H9 (cell line): ENCODE measurements at regions not wholly inside any gene's neighbourhood (a gene's known extent, or its start where the extent isn't known, plus 50 kb on each side); places are given as distances from the start of the nearest gene placed in this dataset.

Source experiments
- DNase-seq: peaks from one replicate; pipeline ENCODE4 v3.0.0-alpha.2; 2017
- H2AFZ ChIP-seq: one replicate; pipeline ENCODE4 v1.6.1; 2013; ENCODE audit warnings: mild to moderate bottlenecking, low read length, control low read depth, moderate library complexity
- H2AK5ac ChIP-seq: 2 replicates; pipeline ENCODE4 v1.6.1; 2013; ENCODE audit warnings: low read length, control low read depth, mixed read lengths; ENCODE audit not compliant: insufficient read length
- H2BK120ac ChIP-seq: one replicate; pipeline ENCODE4 v1.6.1; 2013; ENCODE audit warnings: low read depth, mild to moderate bottlenecking, low read length, control low read depth, inconsistent platforms; ENCODE audit not compliant: poor library complexity, severe bottlenecking
- H2BK12ac ChIP-seq: 2 replicates; pipeline ENCODE4 v1.6.1; 2013; ENCODE audit warnings: low read length, control low read depth, mixed read lengths, low read depth; ENCODE audit not compliant: insufficient read length
- H2BK15ac ChIP-seq: 2 replicates; pipeline ENCODE4 v1.6.1; 2013; ENCODE audit warnings: low read depth, low read length, control low read depth
- H2BK20ac ChIP-seq: one replicate; pipeline ENCODE4 v1.6.1; 2013; ENCODE audit warnings: low read depth, mild to moderate bottlenecking, low read length, control low read depth, inconsistent platforms; ENCODE audit not compliant: poor library complexity, severe bottlenecking
- H2BK5ac ChIP-seq: 2 replicates; pipeline ENCODE4 v1.6.1; 2013; ENCODE audit warnings: low read length, control low read depth, mixed read lengths; ENCODE audit not compliant: insufficient read length
- H3K14ac ChIP-seq: 2 replicates; pipeline ENCODE4 v1.6.1; 2013; ENCODE audit warnings: low read length, control low read depth; ENCODE audit not compliant: insufficient read depth
- H3K18ac ChIP-seq: 2 replicates; pipeline ENCODE4 v1.6.1; 2013; ENCODE audit warnings: low read depth, mild to moderate bottlenecking, mixed read lengths, low read length, control low read depth; ENCODE audit not compliant: insufficient read length
- H3K23ac ChIP-seq: 2 replicates; pipeline ENCODE4 v1.6.1; 2013; ENCODE audit warnings: low read length, control low read depth, mixed read lengths, low read depth; ENCODE audit not compliant: insufficient read length
- H3K23me2 ChIP-seq: 2 replicates; pipeline ENCODE4 v1.6.1; 2013; ENCODE audit warnings: low read depth, mild to moderate bottlenecking, mixed read lengths, low read length, control low read depth; ENCODE audit not compliant: insufficient read length, poor library complexity, severe bottlenecking
- H3K27ac ChIP-seq: 2 replicates; pipeline ENCODE4 v1.5.1; 2013; ENCODE audit warnings: low read length, control low read depth, mixed read lengths, low read depth; ENCODE audit not compliant: insufficient read length
- H3K27me3 ChIP-seq: 2 replicates; pipeline ENCODE4 v1.6.1; 2013; ENCODE audit warnings: low read length, control low read depth, inconsistent platforms; ENCODE audit not compliant: insufficient read depth
- H3K4ac ChIP-seq: 2 replicates; pipeline ENCODE4 v1.6.1; 2013; ENCODE audit warnings: low read depth, mild to moderate bottlenecking, control low read depth, inconsistent platforms, low read length, moderate library complexity
- H3K4me1 ChIP-seq: 2 replicates; pipeline ENCODE4 v1.6.1; 2013; ENCODE audit warnings: low read length, control low read depth, inconsistent platforms; ENCODE audit not compliant: insufficient read depth
- H3K4me2 ChIP-seq: 2 replicates; pipeline ENCODE4 v1.6.1; 2013; ENCODE audit warnings: low read length, control low read depth, mixed read lengths; ENCODE audit not compliant: insufficient read length, insufficient read depth
- H3K56ac ChIP-seq: 2 replicates; pipeline ENCODE4 v1.6.1; 2013; ENCODE audit warnings: low read depth, mild to moderate bottlenecking, mixed read lengths, low read length, control low read depth; ENCODE audit not compliant: insufficient read length
- H3K79me1 ChIP-seq: 2 replicates; pipeline ENCODE4 v1.6.1; 2013; ENCODE audit warnings: low read depth, mild to moderate bottlenecking, moderate library complexity, low read length, control low read depth, inconsistent platforms; ENCODE audit not compliant: insufficient read depth, poor library complexity, severe bottlenecking
- H3K79me2 ChIP-seq: 2 replicates; pipeline ENCODE4 v1.6.1; 2013; ENCODE audit warnings: low read length, control low read depth, inconsistent platforms; ENCODE audit not compliant: insufficient read depth
- H3K9ac ChIP-seq: 2 replicates; pipeline ENCODE4 v1.6.1; 2013; ENCODE audit warnings: low read length, control low read depth, mixed read lengths; ENCODE audit not compliant: insufficient read length; ENCODE audit errors: extremely low read depth
- H3K9me3 ChIP-seq: one replicate; pipeline ENCODE4 v1.6.1; 2013; ENCODE audit warnings: low read depth, low read length, inconsistent platforms; ENCODE audit not compliant: control insufficient read depth
- H3T11ph ChIP-seq: one replicate; pipeline ENCODE4 v1.6.1; 2013; ENCODE audit warnings: mild to moderate bottlenecking, low read length, control low read depth, inconsistent platforms
- H4K20me1 ChIP-seq: one replicate; pipeline ENCODE4 v1.6.1; 2013; ENCODE audit not compliant: control insufficient read depth, insufficient read length, insufficient read depth
- H4K5ac ChIP-seq: 2 replicates; pipeline ENCODE4 v1.6.1; 2013; ENCODE audit warnings: low read depth, mild to moderate bottlenecking, mixed read lengths, low read length, control low read depth; ENCODE audit not compliant: insufficient read length
- H4K8ac ChIP-seq: replicated peaks from 2 replicates; pipeline ENCODE4 v1.6.1; 2013; ENCODE audit warnings: low read length, control low read depth, mixed read lengths, low read depth; ENCODE audit not compliant: insufficient read length
- H4K91ac ChIP-seq: 2 replicates; pipeline ENCODE4 v1.6.1; 2013; ENCODE audit warnings: low read depth, mild to moderate bottlenecking, moderate library complexity, mixed read lengths, low read length, control low read depth; ENCODE audit not compliant: insufficient read length
- H3K27ac Mint-ChIP-seq, 3 experiments: 2 replicates in 2 of 3; 3 replicates in 1 of 3; pipeline ENCODE4 v1.8.0; 2020 to 2021; ENCODE audit warnings: mixed read lengths in 3 of 3, mild to moderate bottlenecking in 1 of 3, moderate library complexity in 1 of 3
- H3K27me3 Mint-ChIP-seq: 2 replicates; pipeline ENCODE4 v1.8.0; 2021; ENCODE audit warnings: low read depth, mild to moderate bottlenecking, moderate library complexity, mixed read lengths
- H3K36me3 Mint-ChIP-seq, 3 experiments: 2 replicates in 2 of 3; 3 replicates in 1 of 3; pipeline ENCODE4 v1.8.0; 2020 to 2021; ENCODE audit warnings: low read depth in 3 of 3, mixed read lengths in 3 of 3; ENCODE audit not compliant: insufficient read depth in 1 of 3
- H3K4me1 Mint-ChIP-seq, 2 experiments: 2 replicates each; pipeline ENCODE4 v1.8.0; 2020; ENCODE audit warnings: mixed read lengths in 2 of 2
- H3K4me3 Mint-ChIP-seq, 2 experiments: 2 replicates in 1 of 2; 3 replicates in 1 of 2; pipeline ENCODE4 v1.8.0; 2020 to 2021; ENCODE audit warnings: mild to moderate bottlenecking in 2 of 2, mixed read lengths in 2 of 2, moderate library complexity in 1 of 2
- H3K9me3 Mint-ChIP-seq, 2 experiments: 2 replicates in 1 of 2; 3 replicates in 1 of 2; pipeline ENCODE4 v1.8.0; 2020; ENCODE audit warnings: mild to moderate bottlenecking in 2 of 2, mixed read lengths in 2 of 2, moderate library complexity in 1 of 2
- CTCF ChIP-seq: fragments of 200-600 bp; sonication (generic); conservative IDR thresholded peaks from 3 replicates; pipeline ENCODE4 v1.8.0; 2021; ENCODE audit warnings: antibody characterized with exemption, mild to moderate bottlenecking
- whole genome bisulfite sequencing: extraction: QIAGEN DNeasy Blood & Tissue Kit; methylation state at CpG from one replicate; pipeline ENCODE4 v1.1.7; 2013; ENCODE audit warnings: missing lambda C conversion rate, low lambda C conversion rate, mixed read lengths; ENCODE audit not compliant: insufficient read length; ENCODE audit errors: extremely low coverage; 5-methylcytosine and 5-hydroxymethylcytosine counted together

DNA sequence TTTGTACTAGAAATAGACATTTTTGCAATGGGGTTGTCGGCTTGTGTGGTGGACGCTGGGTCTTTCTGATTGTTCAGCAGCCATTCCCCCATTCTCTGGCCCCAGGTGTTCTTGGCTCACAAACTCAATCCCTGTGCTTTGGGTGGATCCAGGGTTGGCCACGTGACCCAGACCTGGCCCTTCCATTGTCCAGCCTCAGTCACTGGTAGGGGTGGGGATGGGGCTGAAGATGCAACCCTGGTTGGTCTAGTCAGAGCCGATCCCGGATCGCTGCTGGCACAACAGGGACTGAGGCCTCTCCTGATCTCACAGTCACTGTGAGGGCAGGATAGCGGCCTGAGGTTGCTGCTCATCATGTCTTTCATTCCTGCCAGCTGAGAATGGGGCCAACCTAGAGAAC, 365.3 kb upstream of the SULF2 start:
- Histone ChIP-seq H3K27ac (no peak overlapping the region), H2BK120ac (no peak overlapping the region), H3K4me2 (no peak overlapping the region), H3K4me1 (no peaks in the 10 kb centered on the region), H2BK5ac (no peak overlapping the region), H4K91ac (no peak overlapping the region), H3K9ac (no peak overlapping the region), H2BK12ac (no peak overlapping the region), H3K27me3 (no peaks in the 10 kb centered on the region), H3K79me1 (no peaks in the 10 kb centered on the region), H2AFZ (no peak overlapping the region), H3K4ac (no peak overlapping the region), H3K9me3 (no peaks in the 10 kb centered on the region), H3K23me2 (no peaks in the 10 kb centered on the region), H4K5ac (no peak overlapping the region), H3T11ph (no peak overlapping the region), H2BK20ac (no peak overlapping the region), H3K56ac (no peak overlapping the region), H2BK15ac (no peak overlapping the region), H3K79me2 (no peaks in the 10 kb centered on the region), H2AK5ac (no peak overlapping the region), H3K18ac (no peak overlapping the region), H3K14ac (no peak overlapping the region), H4K20me1 (no peaks in the 10 kb centered on the region), H3K23ac (no peak overlapping the region), H4K8ac (no peak overlapping the region)
- TF ChIP-seq CTCF: no peak
- Mint-ChIP-seq H3K36me3 (peaks cover 0 to under 1% (median 0%) of the 10 kb centered on the region in 3 experiments; a peak in 3 of 7 replicates), H3K4me3 (no peak overlapping the region), H3K27ac (peak overlapping the region in 1 of 3 experiments; percentile 18; a peak in 2 of 7 replicates), H3K9me3 (peaks cover under 1 to 5% of the 10 kb centered on the region in 2 experiments; a peak in 4 of 5 replicates), H3K4me1 (peaks cover 31 to 38% of the 10 kb centered on the region in 2 experiments), H3K27me3 (peaks cover 2% of the 10 kb centered on the region)
- no CpG with 5 or more reads among the region's 7 CpGs for WGBS
- no peak for DNase-seq
